ENCODE measurements at regions not wholly inside any gene's neighbourhood (a gene's known extent, or its start where the extent isn't known, plus 50 kb on each side); places are given as distances from the start of the nearest gene placed in this dataset.
A peak's percentile ranks its signal among the peaks of the same experiment; 100 is the strongest.

DNA sequence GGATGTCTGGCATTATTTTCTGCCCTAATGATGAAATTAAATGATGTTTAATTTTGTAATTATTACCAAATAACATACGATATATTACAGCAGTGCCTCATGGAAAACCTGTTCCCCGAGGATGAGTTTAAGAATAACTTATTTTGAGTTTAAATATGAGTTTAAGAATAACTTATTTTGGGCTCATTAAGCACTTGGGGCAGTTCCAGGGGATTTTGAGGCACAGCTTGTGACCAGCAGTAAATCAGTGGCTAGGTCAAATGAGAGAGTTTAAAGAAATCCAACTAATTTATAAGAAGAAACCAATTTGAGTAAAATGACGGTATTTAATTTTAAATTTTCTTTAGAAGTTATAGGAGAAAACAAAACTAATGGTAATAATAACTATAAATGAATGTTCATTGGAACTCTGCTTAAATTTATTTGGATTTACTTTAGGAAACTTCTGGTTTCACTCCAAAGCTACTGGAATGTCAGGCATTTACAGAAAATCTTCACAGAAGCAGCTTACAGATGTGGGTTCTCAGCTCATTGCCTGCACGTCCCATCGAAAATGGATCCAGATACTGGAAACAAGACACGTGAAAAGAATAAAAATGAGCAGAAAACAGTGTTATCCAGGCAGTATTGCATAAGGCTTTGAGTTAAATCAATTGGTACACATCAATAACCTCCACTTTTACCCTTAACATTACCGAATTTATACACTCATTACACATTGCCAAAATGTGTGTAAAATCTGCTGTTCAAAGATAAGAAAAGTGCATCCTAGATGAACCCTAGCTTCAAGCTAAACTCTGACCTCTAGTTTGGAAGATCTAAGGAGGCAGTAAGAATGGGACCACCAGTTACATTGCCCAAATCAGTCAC lies 784.5 kb upstream of the IGFBP3 start:
- Histone ChIP-seq H3K4me1 (ENCODE audit: control insufficient read depth in 2 of 3, insufficient read depth in 2 of 3, low read depth in 1 of 3, low read length in 3 of 3) (peaks cover 3 to 10% (median 4%) of the 10 kb centered on the region in 3 donors), H3K27ac (ENCODE audit: low read depth in 2 of 2, low read length in 2 of 2) (peak overlapping the region in 1 of 2 donors; percentile 54), H3K9me3 (ENCODE audit: control insufficient read depth in 2 of 3, insufficient read depth in 1 of 3, low read length in 3 of 3) (no peaks in the 10 kb centered on the region), H3K36me3 (ENCODE audit: control insufficient read depth in 2 of 3, insufficient read depth in 3 of 3, low read length in 3 of 3) (no peaks in the 10 kb centered on the region), H3K9ac (ENCODE audit: low read length in 3 of 3) (no peak overlapping the region), H3K4me3 (ENCODE audit: low read length in 3 of 3) (peak overlapping the region in 1 of 3 donors; percentile 14), H3K27me3 (ENCODE audit: control insufficient read depth, insufficient read depth, low read length) (no peaks in the 10 kb centered on the region)
- DNase-seq, result peak in 2 of 5 donors; percentile 48 to 65
- intact Hi-C loops (cut with DNase I), result no loop called here
- TF ChIP-seq, protein P1, sequence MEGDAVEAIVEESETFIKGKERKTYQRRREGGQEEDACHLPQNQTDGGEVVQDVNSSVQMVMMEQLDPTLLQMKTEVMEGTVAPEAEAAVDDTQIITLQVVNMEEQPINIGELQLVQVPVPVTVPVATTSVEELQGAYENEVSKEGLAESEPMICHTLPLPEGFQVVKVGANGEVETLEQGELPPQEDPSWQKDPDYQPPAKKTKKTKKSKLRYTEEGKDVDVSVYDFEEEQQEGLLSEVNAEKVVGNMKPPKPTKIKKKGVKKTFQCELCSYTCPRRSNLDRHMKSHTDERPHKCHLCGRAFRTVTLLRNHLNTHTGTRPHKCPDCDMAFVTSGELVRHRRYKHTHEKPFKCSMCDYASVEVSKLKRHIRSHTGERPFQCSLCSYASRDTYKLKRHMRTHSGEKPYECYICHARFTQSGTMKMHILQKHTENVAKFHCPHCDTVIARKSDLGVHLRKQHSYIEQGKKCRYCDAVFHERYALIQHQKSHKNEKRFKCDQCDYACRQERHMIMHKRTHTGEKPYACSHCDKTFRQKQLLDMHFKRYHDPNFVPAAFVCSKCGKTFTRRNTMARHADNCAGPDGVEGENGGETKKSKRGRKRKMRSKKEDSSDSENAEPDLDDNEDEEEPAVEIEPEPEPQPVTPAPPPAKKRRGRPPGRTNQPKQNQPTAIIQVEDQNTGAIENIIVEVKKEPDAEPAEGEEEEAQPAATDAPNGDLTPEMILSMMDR (IDR thresholded peaks at IDR 0.05; ENCODE audit: borderline replicate concordance, extremely low read depth, insufficient read depth), result no peak
- peak; percentile 93 for FAIRE-seq

DNA sequence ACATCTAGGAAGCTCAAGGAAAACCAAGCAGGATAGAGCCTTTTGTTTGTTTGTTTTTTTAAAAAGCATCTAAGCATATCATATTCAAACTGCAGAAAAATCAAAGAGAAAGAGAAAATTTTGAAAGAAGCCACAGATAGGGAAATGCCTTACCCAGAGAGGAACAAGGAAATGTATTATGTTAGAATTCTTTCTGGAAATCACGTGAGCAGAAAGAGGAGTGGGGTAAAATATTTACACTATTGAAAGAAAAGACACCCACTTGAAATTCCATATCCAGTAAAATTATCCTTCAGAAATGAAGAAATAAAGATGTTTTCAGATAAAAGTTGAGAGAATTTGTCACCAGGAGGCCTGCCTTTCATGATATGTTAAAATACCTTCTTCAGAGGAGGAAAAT lies 775.7 kb upstream of the IGFBP3 start:
- Histone ChIP-seq H3K9me3 (ENCODE audit: control insufficient read depth in 2 of 3, insufficient read depth in 1 of 3, low read length in 3 of 3) (no peaks in the 10 kb centered on the region), H3K27me3 (ENCODE audit: control insufficient read depth, insufficient read depth, low read length) (no peaks in the 10 kb centered on the region), H3K4me1 (ENCODE audit: control insufficient read depth in 2 of 3, insufficient read depth in 2 of 3, low read depth in 1 of 3, low read length in 3 of 3) (no peaks in the 10 kb centered on the region), H3K9ac (ENCODE audit: low read length in 3 of 3) (no peak overlapping the region), H3K36me3 (ENCODE audit: control insufficient read depth in 2 of 3, insufficient read depth in 3 of 3, low read length in 3 of 3) (no peaks in the 10 kb centered on the region), H3K27ac (ENCODE audit: low read depth in 2 of 2, low read length in 2 of 2) (no peak overlapping the region), H3K4me3 (ENCODE audit: low read length in 3 of 3) (no peak overlapping the region)
- FAIRE-seq, result no peak
- no peak for DNase-seq
- TF ChIP-seq, protein P1 (IDR thresholded peaks at IDR 0.05; ENCODE audit: borderline replicate concordance, extremely low read depth, insufficient read depth), result no peak
- intact Hi-C loops (cut with DNase I), result no loop called here

DNA sequence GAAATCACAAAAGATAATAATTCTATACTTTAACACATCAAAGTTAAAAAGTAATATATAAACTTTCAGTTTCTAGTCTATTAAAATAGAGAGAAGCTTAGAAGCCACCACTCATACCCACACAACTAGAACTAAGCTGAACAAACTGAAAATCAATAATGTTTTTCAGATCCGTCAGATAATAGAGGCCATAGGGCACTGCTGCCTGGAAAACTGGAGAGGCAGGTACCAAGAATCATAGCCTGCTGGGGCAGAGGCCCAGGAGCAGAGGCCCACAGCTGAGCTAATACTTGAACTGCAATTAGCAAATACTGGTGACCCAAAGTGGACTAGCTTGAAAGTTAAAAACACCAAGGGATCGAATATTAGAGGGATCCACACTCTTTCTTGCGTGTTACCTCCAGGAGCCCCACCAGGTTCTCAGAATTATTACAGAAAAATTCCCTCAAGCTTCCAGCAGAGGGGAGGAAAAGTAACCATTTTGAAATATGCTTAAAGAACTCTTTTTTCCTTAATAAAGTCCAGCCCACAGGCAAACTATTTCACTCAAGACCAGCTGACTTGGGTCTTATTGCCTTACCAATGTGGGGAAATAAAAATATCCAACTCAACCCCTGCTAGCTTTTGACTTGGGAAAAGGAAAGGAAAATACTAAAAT lies 774.1 kb upstream of the IGFBP3 start:
- DNase-seq (no peak), FAIRE-seq (no peak)
- Histone ChIP-seq H3K27me3 (ENCODE audit: control insufficient read depth, insufficient read depth, low read length) (no peaks in the 10 kb centered on the region), H3K9ac (ENCODE audit: low read length in 3 of 3) (no peak overlapping the region), H3K4me1 (ENCODE audit: control insufficient read depth in 2 of 3, insufficient read depth in 2 of 3, low read depth in 1 of 3, low read length in 3 of 3) (no peaks in the 10 kb centered on the region), H3K36me3 (ENCODE audit: control insufficient read depth in 2 of 3, insufficient read depth in 3 of 3, low read length in 3 of 3) (no peaks in the 10 kb centered on the region), H3K9me3 (ENCODE audit: control insufficient read depth in 2 of 3, insufficient read depth in 1 of 3, low read length in 3 of 3) (no peaks in the 10 kb centered on the region), H3K27ac (ENCODE audit: low read depth in 2 of 2, low read length in 2 of 2) (no peak overlapping the region), H3K4me3 (ENCODE audit: low read length in 3 of 3) (no peak overlapping the region)
- TF ChIP-seq, protein P1 (IDR thresholded peaks at IDR 0.05; ENCODE audit: borderline replicate concordance, extremely low read depth, insufficient read depth), result no peak
- intact Hi-C loops (cut with DNase I), result no loop called here
